Retinal pigment epithelial cell (primary cell): ENCODE measurements at regions not wholly inside any gene's neighbourhood (a gene's known extent, or its start where the extent isn't known, plus 50 kb on each side); places are given as distances from the start of the nearest gene placed in this dataset.
"Not testable (repeated sequence)": the region's sequence is repeated elsewhere in the genome, so short reads cannot be mapped to it uniquely, and the experiment has no call there.

Source experiments
- DNase-seq: peaks from one replicate; pipeline ENCODE4 v3.0.0-alpha.2; 2010; ENCODE audit warnings: low read depth
- H3K4me3 ChIP-seq: 2 replicates; pipeline ENCODE4 v1.5.1; 2011; ENCODE audit warnings: mild to moderate bottlenecking, low read length, control low read depth, moderate library complexity
- CTCF ChIP-seq: conservative IDR thresholded peaks from 2 replicates; pipeline ENCODE4 v1.5.1; 2011; ENCODE audit warnings: low read depth, low read length, control low read depth, inconsistent platforms

GRCh38 chr18:78482378-78482777, 497.2 kb upstream of the SALL3 start:
- no peak overlapping the region for H3K4me3 ChIP-seq
- TF ChIP-seq CTCF: no peak
- DNase-seq: no peak

GRCh38 chr18:78487649-78488048, 492.0 kb upstream of the SALL3 start:
- H3K4me3 ChIP-seq: no peak overlapping the region
- TF ChIP-seq CTCF: no peak
- no peak for DNase-seq

- TF ChIP-seq CTCF: no peak
- no peak overlapping the region for H3K4me3 ChIP-seq
- DNase-seq: no peak
Measured at GRCh38 chr18:78492064-78492812, 487.4 kb upstream of the SALL3 start.

GRCh38 chr18:78492813-78493371, 486.7 kb upstream of the SALL3 start:
- TF ChIP-seq CTCF: no peak
- H3K4me3 ChIP-seq: no peak overlapping the region
- no peak for DNase-seq

- not testable (repeated sequence) for DNase-seq, H3K4me3 ChIP-seq
Measured at GRCh38 chr18:78493490-78493889, 486.1 kb upstream of the SALL3 start.

GRCh38 chr18:78494204-78495085, 485.2 kb upstream of the SALL3 start:
- H3K4me3 ChIP-seq: no peak overlapping the region
- no peak for DNase-seq
- no peak for TF ChIP-seq CTCF

GRCh38 chr18:78495550-78495949, 484.1 kb upstream of the SALL3 start:
- DNase-seq: no peak
- no peak for TF ChIP-seq CTCF

More at GRCh38 chr18:78495550-78495949, 484.1 kb upstream of the SALL3 start:
- no peak overlapping the region for H3K4me3 ChIP-seq
